ENCODE measurements at regions not wholly inside any gene's neighbourhood (a gene's known extent, or its start where the extent isn't known, plus 50 kb on each side); places are given as distances from the start of the nearest gene placed in this dataset.

DNA sequence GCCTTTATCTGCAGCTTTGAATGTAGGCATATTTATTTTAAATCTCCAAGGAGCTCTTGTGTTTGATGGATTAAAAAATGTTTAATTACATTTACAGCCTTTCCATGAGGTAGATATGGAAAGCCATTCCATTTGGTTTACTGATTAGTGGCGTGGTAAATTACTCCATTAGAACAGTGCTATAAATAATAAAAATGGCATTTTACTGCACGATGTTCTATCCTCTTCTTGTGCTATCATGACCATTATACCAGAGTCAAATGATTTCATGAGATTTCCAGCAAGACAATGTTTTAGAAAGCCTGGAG, 250.9 kb upstream of the HTR2A start:
- Histone ChIP-seq H3K27ac (no peak overlapping the region), H3K4me1 (no peaks in the 10 kb centered on the region), H3K36me3 (no peaks in the 10 kb centered on the region), H3K4me3 (no peak overlapping the region), H3K9me3 (no peaks in the 10 kb centered on the region), H3K27me3 (no peaks in the 10 kb centered on the region), H3K9ac (ENCODE audit: low read depth in 2 of 2, low read length in 2 of 2) (no peak overlapping the region)
- no peak for DNase-seq
- no peak for TF ChIP-seq CTCF (IDR thresholded peaks at IDR 0.05)
- intact Hi-C loops (cut with DNase I): no loop called here

DNA sequence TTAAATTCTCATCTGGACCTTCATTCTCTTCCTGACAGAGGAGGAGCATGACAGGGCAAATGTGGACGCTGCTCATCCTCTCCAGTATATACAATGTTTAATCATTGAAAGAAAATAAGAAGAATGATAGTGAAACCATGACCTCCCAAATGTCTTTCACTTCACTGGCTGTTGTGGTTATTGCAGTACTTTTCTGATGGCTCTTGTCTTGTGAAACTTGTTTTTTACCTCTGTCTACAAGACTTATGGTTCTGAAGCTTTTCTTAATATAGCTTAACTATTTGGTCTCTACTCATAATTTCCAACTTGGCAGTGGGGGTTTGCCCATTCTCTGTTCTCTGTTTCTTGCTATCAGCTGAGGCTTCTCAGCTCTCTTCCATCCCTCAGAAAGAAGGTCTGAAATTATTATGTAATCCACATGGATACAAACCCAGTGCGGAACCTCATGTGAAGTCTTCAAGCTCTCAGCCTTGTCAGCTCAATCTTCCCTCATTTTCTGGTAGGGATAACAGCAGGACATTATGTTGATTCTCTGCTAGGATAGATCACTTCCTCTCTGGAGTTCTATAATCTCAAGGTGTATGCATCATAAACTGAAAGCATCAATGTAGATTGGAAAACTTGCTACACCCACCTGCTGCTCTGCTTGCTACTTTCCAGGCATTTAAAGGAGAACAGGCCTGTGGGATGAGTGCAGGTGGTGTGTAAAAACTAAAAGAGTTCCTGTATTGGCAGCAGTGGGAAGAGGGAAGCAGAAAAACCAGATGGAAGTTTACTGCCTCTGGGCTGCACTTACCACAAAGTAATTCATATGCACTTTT, 250.3 kb upstream of the HTR2A start:
- TF ChIP-seq CTCF (IDR thresholded peaks at IDR 0.05): no peak
- H3K4me3 ChIP-seq: no peak overlapping the region
- H3K27ac ChIP-seq: no peak overlapping the region
- H3K4me1 ChIP-seq: no peaks in the 10 kb centered on the region
- no peak for DNase-seq
- H3K27me3 ChIP-seq: no peaks in the 10 kb centered on the region
- no peaks in the 10 kb centered on the region for H3K9me3 ChIP-seq
- H3K36me3 ChIP-seq: no peaks in the 10 kb centered on the region
- no peak overlapping the region for H3K9ac ChIP-seq (ENCODE audit: low read depth in 2 of 2, low read length in 2 of 2)
- intact Hi-C loops (cut with DNase I): no loop called here

GRCh38 chr13:47146136-47146535, 249.3 kb upstream of the HTR2A start:
- Histone ChIP-seq H3K9me3 (no peaks in the 10 kb centered on the region), H3K4me1 (no peaks in the 10 kb centered on the region), H3K36me3 (no peaks in the 10 kb centered on the region), H3K4me3 (no peak overlapping the region), H3K27me3 (no peaks in the 10 kb centered on the region), H3K27ac (no peak overlapping the region), H3K9ac (ENCODE audit: low read depth in 2 of 2, low read length in 2 of 2) (no peak overlapping the region)
- intact Hi-C loops (cut with DNase I): no loop called here
- no peak for TF ChIP-seq CTCF (IDR thresholded peaks at IDR 0.05)
- no peak for DNase-seq

DNA sequence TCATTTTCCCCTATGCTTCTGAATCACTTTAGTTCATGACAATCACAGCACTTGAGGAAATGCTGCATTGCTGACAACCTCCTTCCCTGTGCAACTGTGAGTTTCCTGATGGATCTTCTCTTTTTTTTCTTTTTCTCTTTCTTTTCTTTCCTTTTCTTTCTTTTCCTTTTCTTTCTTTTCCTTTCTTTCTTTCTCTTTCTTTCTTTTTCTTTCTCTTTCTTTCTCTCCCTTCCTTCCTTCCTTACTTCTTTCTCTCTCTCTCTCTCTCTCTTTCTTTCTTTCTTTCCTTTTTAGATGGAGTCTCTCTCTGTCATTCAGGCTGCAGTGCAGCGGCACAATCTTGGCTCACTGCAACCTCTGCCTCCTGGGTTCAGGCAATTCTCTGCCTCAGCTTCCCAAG, 247.9 kb upstream of the HTR2A start:
- Histone ChIP-seq H3K4me3 (no peak overlapping the region), H3K4me1 (no peaks in the 10 kb centered on the region), H3K27me3 (no peaks in the 10 kb centered on the region), H3K9me3 (no peaks in the 10 kb centered on the region), H3K27ac (no peak overlapping the region), H3K36me3 (no peaks in the 10 kb centered on the region), H3K9ac (ENCODE audit: low read depth in 2 of 2, low read length in 2 of 2) (no peak overlapping the region)
- TF ChIP-seq CTCF (IDR thresholded peaks at IDR 0.05): no peak
- DNase-seq: no peak
- intact Hi-C loops (cut with DNase I): no loop called here

GRCh38 chr13:47142105-47142504, 245.3 kb upstream of the HTR2A start:
- Histone ChIP-seq H3K4me1 (no peaks in the 10 kb centered on the region), H3K27ac (no peak overlapping the region), H3K27me3 (no peaks in the 10 kb centered on the region), H3K9ac (ENCODE audit: low read depth in 2 of 2, low read length in 2 of 2) (no peak overlapping the region), H3K36me3 (no peaks in the 10 kb centered on the region), H3K4me3 (no peak overlapping the region), H3K9me3 (no peaks in the 10 kb centered on the region)
- no peak for TF ChIP-seq CTCF (IDR thresholded peaks at IDR 0.05)
- intact Hi-C loops (cut with DNase I): no loop called here
- no peak for DNase-seq

Data from colonic mucosa (tissue), 4 donors.